ENCODE measurements at regions not wholly inside any gene's neighbourhood (a gene's known extent, or its start where the extent isn't known, plus 50 kb on each side); places are given as distances from the start of the nearest gene placed in this dataset.
"Not testable (repeated sequence)": the region's sequence is repeated elsewhere in the genome, so short reads cannot be mapped to it uniquely, and the experiment has no call there.

GRCh38 chr6:86609549-86610388 is 327.6 kb upstream of the HTR1E start:
- no peak for DNase-seq (ENCODE audit: low spot score)

- not testable (repeated sequence) for DNase-seq (ENCODE audit: low spot score)
These were observed 334.0 kb upstream of the HTR1E start for GRCh38 chr6:86603364-86603763.

DNA sequence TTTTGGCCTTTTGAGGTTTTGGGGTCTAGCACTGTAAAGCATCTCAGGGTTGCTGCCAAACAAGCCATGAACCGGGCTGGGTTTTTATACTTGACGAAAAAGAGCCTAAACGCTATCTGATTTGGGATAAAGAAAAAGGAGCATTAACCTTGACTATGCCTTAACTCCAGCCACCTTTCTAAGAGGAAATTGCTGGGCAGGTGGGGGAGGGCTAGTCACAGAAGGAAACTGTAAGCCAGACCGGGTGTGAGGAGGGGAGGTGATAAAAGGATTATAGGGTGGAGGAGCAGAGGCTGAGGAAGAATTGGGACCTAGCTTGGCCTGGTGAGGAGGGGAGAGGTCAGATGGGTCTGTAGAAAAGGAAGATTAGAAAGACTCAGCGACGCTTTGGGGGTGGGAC is 335.2 kb upstream of the HTR1E start:
- DNase-seq (ENCODE audit: low spot score): not testable (repeated sequence)

DNA sequence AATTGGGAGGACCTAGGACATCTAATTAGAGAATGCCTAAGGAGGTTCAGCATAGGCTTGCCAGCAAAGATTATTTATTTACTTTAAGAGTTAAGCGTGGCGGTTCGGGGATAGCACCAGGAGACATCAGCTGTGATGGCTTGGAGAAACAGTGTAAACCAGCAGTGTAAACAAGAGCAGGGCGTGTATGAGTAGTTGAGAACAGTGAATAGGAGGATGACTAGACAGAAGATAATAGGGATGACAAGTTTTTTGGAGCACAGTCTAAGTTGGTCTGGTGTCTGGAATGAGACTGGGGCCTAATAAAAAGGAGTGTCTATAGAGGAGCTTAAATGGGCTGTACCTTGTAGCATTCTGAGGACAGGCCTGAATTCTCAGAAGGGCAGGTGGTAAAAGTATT is 338.4 kb upstream of the HTR1E start:
- not testable (repeated sequence) for DNase-seq (ENCODE audit: low spot score)

- no peak for DNase-seq (ENCODE audit: low spot score)
These were observed 341.7 kb upstream of the HTR1E start for GRCh38 chr6:86595641-86596040.

- DNase-seq (ENCODE audit: low spot score): no peak
These were observed 351.1 kb upstream of the HTR1E start for GRCh38 chr6:86586195-86586594.

- no peak for DNase-seq (ENCODE audit: low spot score)
These were observed 355.5 kb upstream of the HTR1E start for GRCh38 chr6:86581833-86582232.

- DNase-seq (ENCODE audit: low spot score): no peak
These were observed 374.1 kb upstream of the HTR1E start for GRCh38 chr6:86563197-86563596.

DNA sequence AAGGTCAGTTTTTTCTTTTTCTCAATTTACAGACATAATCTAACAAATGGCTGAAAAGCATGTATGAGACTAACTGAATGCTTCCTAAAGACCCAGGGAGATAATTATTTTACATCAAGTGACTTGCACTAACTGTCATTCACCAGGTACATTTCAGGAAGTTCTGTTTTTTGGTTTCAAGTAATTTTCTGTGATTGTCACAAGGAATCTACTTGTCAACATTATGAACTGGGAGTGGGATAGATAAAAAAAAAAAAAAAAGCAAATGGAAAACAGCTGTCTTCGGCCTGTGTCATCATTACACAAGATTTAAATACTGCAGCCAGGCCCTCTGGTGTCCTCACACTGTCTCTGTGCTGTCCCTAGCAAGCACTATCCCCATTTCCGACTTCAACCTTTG is 379.0 kb upstream of the HTR1E start:
- no peak for DNase-seq (ENCODE audit: low spot score)

DNA sequence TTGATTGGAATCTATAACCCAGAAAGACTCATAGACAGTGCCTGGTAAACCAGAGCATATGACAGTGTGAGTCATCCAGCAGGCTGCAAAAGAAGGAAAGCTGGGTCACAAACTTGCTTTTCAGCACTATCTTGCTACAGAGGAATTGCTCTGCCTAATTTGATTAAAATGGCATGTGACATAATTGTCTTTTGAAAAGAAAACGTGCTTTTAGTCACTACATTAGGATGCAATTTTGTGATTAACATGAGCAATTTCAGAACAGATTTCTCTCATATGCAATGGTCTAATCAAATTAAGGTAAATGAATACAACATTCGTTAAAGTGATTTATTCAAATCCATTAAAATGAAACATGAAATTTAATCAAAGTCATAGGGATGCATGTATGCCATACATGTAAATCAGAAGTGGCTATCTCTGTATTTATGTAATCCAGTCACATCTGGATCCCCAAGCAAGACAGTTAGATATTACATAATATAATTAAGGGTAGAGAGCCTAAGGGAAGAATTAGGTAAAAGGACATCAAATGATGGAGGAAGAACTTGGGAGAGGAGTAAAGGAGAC is 400.0 kb upstream of the HTR1E start:
- no peak for DNase-seq (ENCODE audit: low spot score)

DNA sequence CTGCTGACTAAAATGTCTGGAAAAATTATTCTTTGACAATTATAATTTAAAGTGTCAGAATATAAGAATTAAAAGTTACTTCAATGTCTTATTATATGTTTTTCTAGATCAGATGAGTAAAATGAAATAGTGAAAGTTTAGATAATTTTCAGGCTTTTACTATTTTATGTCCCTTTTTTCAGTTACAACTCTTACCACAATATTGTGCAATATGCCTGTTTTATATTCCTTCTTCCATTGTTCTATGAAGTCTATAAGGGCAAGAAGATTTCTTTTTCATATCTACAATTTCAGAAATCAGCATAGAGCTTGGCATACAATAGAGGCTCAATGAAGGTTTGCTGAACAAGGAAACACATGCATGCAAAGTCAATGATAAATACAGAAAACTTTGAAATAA is 401.2 kb upstream of the HTR1E start:
- DNase-seq (ENCODE audit: low spot score): no peak

GRCh38 chr6:86535100-86535499 is 402.2 kb upstream of the HTR1E start:
- no peak for DNase-seq (ENCODE audit: low spot score)

GRCh38 chr6:86529635-86530034 is 407.7 kb upstream of the HTR1E start:
- DNase-seq (ENCODE audit: low spot score): no peak

- no peak for DNase-seq (ENCODE audit: low spot score)
These were observed 411.1 kb upstream of the HTR1E start for GRCh38 chr6:86526238-86526637.

DNA sequence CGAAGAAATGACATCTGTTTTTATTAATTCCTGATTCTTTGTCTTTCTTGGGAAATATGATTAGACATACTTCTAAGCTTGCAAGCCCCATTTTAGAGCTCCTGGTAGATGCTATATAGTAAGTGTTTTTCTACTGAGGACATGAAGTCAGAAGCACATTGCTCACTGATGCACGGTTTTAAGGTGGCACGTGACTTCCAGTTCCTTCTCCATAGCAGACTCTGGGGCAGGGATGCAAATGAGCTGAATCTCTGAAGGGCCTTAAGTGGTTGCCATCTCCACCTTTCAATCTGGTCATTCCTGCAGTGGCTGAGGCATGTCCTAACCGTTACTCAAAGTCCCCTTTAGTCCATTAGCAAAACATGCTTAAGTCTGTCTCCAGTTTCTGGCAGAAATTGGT is 421.2 kb upstream of the HTR1E start:
- no peak for DNase-seq (ENCODE audit: low spot score)

DNA sequence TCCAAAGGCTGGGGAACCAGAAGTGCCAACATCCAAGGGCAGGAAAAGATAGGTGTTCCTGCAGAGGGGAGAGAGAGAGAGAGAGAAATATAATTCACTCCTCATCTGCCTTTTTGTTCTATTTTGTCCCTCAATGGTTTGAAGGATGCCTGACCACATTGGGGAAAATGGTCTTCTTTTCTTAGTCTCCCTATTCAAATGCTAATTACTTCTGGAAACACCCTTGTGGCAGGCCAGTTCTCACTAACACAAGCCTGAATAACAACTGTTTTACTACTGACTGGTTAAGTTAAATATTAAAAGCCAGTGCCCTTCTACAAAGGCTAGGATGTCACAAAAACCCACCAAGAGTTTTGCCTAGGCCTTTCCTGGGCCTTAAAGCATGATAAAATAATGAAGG is 425.4 kb upstream of the HTR1E start:
- DNase-seq (ENCODE audit: low spot score): no peak

- DNase-seq (ENCODE audit: low spot score): no peak
These were observed 429.1 kb upstream of the HTR1E start for GRCh38 chr6:86508230-86508629.

GRCh38 chr6:86502497-86502896 is 434.8 kb upstream of the HTR1E start:
- no peak for DNase-seq (ENCODE audit: low spot score)

DNA sequence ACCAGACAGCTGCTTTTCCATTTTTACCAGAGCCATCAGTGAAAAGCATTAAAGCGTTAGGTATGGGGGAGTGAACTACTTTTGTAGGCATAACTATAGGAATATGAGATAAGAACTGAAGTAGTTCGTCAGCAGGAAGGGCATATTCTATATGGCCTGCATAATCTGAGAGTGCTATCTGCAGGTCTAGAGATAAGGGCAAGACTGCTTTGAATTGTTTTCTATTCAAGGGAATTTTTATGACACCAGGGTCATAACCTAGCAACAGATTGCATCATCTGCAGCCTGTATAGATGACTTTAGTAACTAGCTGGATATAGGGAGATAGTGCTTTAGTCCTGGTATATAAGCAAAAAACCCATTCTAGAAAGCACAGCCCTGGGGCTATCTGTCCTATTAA is 437.3 kb upstream of the HTR1E start:
- no peak for DNase-seq (ENCODE audit: low spot score)

- DNase-seq (ENCODE audit: low spot score): not testable (repeated sequence)
These were observed 448.3 kb upstream of the HTR1E start for GRCh38 chr6:86489042-86489441.

- no peak for DNase-seq (ENCODE audit: low spot score)
These were observed 449.6 kb upstream of the HTR1E start for GRCh38 chr6:86487660-86488221.

DNA sequence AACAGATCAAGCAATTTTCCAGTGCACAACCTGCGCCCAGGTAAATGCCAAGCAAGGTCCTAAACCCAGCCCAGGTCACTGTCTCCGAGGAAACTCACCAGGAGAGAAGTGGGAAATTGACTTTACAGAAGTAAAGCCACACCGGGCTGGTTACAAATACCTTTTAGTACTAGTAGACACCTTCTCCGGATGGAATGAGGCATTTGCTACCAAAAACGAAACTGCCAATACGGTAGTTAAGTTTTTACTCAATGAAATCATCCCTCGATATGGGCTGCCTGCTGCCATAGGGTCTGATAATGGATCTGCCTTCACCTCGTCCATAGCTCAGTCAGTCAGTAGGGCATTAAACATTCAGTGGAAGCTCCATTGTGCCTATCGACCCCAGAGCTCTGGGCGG is 459.0 kb upstream of the HTR1E start:
- DNase-seq (ENCODE audit: low spot score): not testable (repeated sequence)

DNA sequence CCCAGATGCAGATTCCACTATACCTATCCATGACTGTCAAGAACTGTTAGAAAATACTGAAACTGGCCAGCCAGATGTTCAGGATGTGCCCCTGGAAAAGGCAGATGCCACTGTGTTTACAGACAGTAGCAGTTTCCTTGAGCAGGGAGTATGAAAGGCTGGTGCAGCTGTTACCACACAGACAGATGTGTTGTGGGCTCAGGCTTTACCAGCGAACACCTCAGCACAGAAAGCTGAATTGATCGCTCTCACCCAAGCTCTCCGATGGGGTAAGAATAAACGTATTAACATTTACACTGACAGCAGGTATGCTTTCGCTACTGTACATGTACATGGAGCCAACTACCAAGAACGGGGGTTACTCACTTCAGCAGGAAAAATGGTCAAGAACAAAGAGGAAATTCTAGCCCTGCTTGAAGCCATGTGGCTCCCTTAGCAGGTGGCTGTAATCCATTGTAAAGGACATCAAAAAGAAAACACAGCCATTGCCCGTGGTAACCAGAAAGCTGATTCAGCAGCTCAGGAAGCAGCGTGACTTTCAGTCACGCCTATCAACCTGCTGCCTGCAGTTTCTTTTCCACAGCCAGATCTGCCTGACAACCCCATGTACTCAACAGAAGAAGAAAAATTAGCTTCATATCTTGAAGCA is 459.7 kb upstream of the HTR1E start:
- no peak for DNase-seq (ENCODE audit: low spot score)
